Lower lobe of right lung (tissue), 2 donors: ENCODE measurements at regions not wholly inside any gene's neighbourhood (a gene's known extent, or its start where the extent isn't known, plus 50 kb on each side); places are given as distances from the start of the nearest gene placed in this dataset.
A peak's percentile ranks its signal among the peaks of the same experiment; 100 is the strongest.

Experiments used
- ATAC-seq, 2 donors: fragments of 200-7000 bp; cut with Tn5 transposase; one replicate each; pipeline ENCODE4 v1.9.1; 2020 to 2022; ENCODE audit warnings: mild to moderate bottlenecking in 2 of 2, moderate library complexity in 2 of 2
- DNase-seq: peaks from one replicate; pipeline ENCODE4 v3.0.0-alpha.2; 2020
- H3K27ac ChIP-seq: fragments of 200-600 bp; one replicate; pipeline ENCODE4 v1.8.0; 2022
- H3K27me3 ChIP-seq: fragments of 200-600 bp; one replicate; pipeline ENCODE4 v1.8.0; 2022; ENCODE audit warnings: low read depth
- H3K36me3 ChIP-seq: fragments of 200-600 bp; one replicate; pipeline ENCODE4 v1.8.0; 2022; ENCODE audit warnings: mild to moderate bottlenecking
- H3K4me1 ChIP-seq: fragments of 200-600 bp; one replicate; pipeline ENCODE4 v1.8.0; 2022
- H3K4me3 ChIP-seq: fragments of 200-600 bp; one replicate; pipeline ENCODE4 v1.8.0; 2022; ENCODE audit warnings: mild to moderate bottlenecking
- H3K9me3 ChIP-seq: fragments of 200-600 bp; one replicate; pipeline ENCODE4 v1.8.0; 2022
- intact Hi-C: fragments of 100-400 bp; cut with DNase I; formaldehyde crosslinking; loops from one replicate; pipeline ENCODE4 v1.11.0; 2022
- TF ChIP-seq, protein P1 (sequence below): fragments of 200-600 bp; IDR thresholded peaks from one replicate; pipeline ENCODE4 v1.8.0; 2022; ENCODE audit warnings: antibody characterized with exemption, mild to moderate bottlenecking
- donor health status: DM: no; HTN: yes; CAD: no; lungs with severe emphysema.

DNA sequence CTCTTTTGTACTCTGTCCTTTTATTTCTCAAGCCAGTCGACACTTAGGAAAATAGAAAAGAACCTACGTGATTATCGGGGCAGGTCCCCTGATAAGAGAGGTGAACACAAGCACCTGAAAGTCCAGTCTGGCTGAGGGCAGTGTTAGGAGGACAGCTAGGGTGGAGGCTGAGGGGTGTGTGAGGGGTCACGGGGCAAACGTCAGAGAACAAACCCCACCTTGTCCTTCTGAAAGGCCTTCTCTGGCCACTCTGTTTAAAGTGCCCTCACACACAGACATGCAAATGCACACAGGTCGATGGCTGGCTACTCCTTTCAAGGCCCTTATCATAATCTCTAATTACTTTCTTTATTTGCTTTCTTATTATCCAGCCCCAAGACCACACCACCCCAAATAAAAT, 108.8 kb downstream of the ESM1 start:
- H3K4me3 ChIP-seq: no peak overlapping the region
- H3K9me3 ChIP-seq: no peaks in the 10 kb centered on the region
- peaks cover 10% of the 10 kb centered on the region for H3K4me1 ChIP-seq
- H3K27ac ChIP-seq: no peak overlapping the region
- no peaks in the 10 kb centered on the region for H3K27me3 ChIP-seq
- DNase-seq (no peak), ATAC-seq (peak in 1 of 2 donors; percentile 61)
- H3K36me3 ChIP-seq: no peaks in the 10 kb centered on the region
- intact Hi-C loops: no loop called here
- TF ChIP-seq, protein P1, sequence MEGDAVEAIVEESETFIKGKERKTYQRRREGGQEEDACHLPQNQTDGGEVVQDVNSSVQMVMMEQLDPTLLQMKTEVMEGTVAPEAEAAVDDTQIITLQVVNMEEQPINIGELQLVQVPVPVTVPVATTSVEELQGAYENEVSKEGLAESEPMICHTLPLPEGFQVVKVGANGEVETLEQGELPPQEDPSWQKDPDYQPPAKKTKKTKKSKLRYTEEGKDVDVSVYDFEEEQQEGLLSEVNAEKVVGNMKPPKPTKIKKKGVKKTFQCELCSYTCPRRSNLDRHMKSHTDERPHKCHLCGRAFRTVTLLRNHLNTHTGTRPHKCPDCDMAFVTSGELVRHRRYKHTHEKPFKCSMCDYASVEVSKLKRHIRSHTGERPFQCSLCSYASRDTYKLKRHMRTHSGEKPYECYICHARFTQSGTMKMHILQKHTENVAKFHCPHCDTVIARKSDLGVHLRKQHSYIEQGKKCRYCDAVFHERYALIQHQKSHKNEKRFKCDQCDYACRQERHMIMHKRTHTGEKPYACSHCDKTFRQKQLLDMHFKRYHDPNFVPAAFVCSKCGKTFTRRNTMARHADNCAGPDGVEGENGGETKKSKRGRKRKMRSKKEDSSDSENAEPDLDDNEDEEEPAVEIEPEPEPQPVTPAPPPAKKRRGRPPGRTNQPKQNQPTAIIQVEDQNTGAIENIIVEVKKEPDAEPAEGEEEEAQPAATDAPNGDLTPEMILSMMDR: no peak

DNA sequence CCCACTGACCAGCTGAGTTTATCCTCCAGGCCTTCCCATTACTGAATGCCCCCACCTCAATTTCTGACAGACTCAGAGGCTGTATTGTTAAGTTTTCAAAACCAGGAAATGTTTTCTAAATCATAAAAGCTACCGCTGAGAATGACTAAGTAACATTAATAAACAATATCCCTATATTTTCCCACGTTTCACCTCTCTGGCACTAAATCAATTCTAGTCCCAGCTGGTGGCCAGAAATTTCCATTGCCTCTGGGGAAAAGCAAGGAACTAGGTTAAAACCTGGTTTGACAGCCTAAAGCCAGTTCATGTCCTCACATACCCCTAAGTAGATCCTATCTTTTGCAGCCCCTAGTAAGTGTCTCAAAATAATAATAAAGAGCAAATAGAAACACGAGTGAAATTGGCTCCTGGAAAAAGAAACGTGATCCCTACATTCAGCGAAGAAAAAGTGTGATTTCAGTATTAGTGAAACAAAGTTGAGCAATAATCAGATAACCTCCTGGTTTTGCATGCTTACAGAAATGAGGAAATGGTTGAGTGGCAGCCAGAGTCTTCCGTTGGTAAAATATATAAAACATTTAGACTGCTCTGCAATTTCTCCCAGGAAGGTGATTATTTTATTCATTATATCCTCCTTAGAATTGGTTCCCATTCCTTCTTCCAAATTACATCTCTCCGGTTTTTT, 110.9 kb downstream of the ESM1 start:
- Histone ChIP-seq H3K4me3 (no peak overlapping the region), H3K36me3 (no peaks in the 10 kb centered on the region), H3K9me3 (no peaks in the 10 kb centered on the region), H3K4me1 (peaks cover 10% of the 10 kb centered on the region), H3K27me3 (no peaks in the 10 kb centered on the region), H3K27ac (no peak overlapping the region)
- no peak for DNase-seq
- TF ChIP-seq, protein P1: no peak
- no peak for ATAC-seq
- intact Hi-C loops: no loop called here

DNA sequence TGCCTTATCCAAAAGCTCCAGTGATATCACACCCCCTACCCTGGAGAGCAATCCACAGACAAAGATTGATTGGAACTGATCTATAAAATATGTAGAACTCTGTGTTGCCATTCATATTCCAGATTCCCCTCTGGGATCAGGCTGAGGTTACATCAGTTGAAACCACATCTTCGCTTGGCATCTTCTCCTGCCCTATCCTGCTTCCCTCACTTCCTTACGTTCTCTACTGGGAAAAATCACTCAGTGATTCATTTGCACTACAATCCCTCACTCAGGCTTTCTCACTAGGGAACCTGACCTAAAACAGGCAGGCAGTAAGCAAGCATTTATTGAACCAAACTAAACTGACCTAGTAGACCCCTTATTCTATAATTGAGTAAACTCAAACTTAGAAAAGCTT, 111.7 kb downstream of the ESM1 start:
- Histone ChIP-seq H3K4me3 (no peak overlapping the region), H3K9me3 (no peaks in the 10 kb centered on the region), H3K4me1 (peaks cover 10% of the 10 kb centered on the region), H3K36me3 (no peaks in the 10 kb centered on the region), H3K27me3 (no peaks in the 10 kb centered on the region), H3K27ac (no peak overlapping the region)
- intact Hi-C loops: no loop called here
- ATAC-seq (no peak), DNase-seq (no peak)
- TF ChIP-seq, protein P1: no peak

GRCh38 chr5:54872810-54873209, 112.6 kb downstream of the ESM1 start:
- Histone ChIP-seq H3K27ac (no peak overlapping the region), H3K9me3 (no peaks in the 10 kb centered on the region), H3K27me3 (no peaks in the 10 kb centered on the region), H3K36me3 (no peaks in the 10 kb centered on the region), H3K4me1 (peaks cover 10% of the 10 kb centered on the region), H3K4me3 (no peak overlapping the region)
- DNase-seq (no peak), ATAC-seq (no peak)
- TF ChIP-seq, protein P1: no peak
- intact Hi-C loops: no loop called here

- Histone ChIP-seq H3K4me3 (no peak overlapping the region), H3K27ac (no peak overlapping the region), H3K9me3 (no peaks in the 10 kb centered on the region), H3K4me1 (peaks cover 10% of the 10 kb centered on the region), H3K36me3 (no peaks in the 10 kb centered on the region), H3K27me3 (no peaks in the 10 kb centered on the region)
- DNase-seq (no peak), ATAC-seq (no peak)
- TF ChIP-seq, protein P1: no peak
- intact Hi-C loops: no loop called here
Observed at GRCh38 chr5:54870271-54870670, 115.1 kb downstream of the ESM1 start.
